ENCODE measurements at regions not wholly inside any gene's neighbourhood (a gene's known extent, or its start where the extent isn't known, plus 50 kb on each side); places are given as distances from the start of the nearest gene placed in this dataset.

DNA sequence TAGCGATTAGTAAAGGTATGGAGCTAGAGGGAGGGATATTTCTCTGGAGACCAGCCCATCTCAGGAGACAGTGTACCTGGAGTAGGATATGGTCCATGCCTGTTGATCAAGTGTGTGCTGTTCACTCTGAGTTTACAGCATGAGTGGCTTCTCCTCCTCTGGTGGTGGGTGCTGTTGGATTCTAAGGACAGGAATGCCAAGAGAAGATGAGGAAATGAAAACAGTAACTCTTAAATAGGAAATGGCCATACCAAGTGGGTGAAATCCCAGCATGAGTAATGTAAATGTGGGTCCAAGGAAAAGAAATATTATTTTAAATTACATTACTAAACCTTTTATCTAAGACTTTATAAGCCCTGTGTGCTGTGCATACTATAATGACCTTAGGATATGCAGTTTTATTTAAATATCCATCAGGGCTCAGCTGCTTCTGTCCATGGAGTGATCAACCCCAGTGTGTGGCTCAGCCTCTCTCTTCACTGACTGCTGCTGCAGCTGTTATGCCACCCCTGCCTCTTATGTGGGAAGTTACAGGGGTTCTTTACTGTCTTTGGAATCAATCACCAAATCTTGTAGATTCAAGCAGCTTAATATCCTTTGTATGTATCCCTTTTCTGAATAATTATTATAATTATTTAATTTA is 54.3 kb downstream of the FAT3 start:
- no peak overlapping the region for H3K9ac ChIP-seq
- H3K9me3 ChIP-seq: no peaks in the 10 kb centered on the region
- H3F3A ChIP-seq (replicated peaks; ENCODE audit: insufficient read depth): no peaks in the 10 kb centered on the region
- H3K9me2 ChIP-seq: no peaks in the 10 kb centered on the region
- H3K4me2 ChIP-seq: no peak overlapping the region
- H2AFZ ChIP-seq (ENCODE audit: low read depth): no peak overlapping the region
- ChIA-PET CTCF (no interaction called here), POLR2A (no interaction called here)
- DNase-seq: no peak
- no peak overlapping the region; a peak in 1 of 4 replicates for H3K27ac ChIP-seq (ENCODE audit: low read depth in 2 of 2, low read length in 1 of 2)
- H3K4me1 ChIP-seq (ENCODE audit: control insufficient read depth in 1 of 2, insufficient read depth in 2 of 2, low read depth in 1 of 2, low read length in 1 of 2): no peaks in the 10 kb centered on the region
- H3K4me3 ChIP-seq (ENCODE audit: low read depth in 2 of 2, low read length in 1 of 2): no peak overlapping the region
- WGBS (ENCODE audit: low lambda C conversion rate): 90% methylated on average over 1 of the region's 1 CpG
- no peak for TF ChIP-seq RXRA (IDR thresholded peaks at IDR 0.05; ENCODE audit: borderline replicate concordance, low read depth)
- no peak for TF ChIP-seq RFX5 (IDR thresholded peaks at IDR 0.05; ENCODE audit: low read length)
- TF ChIP-seq, protein P1, sequence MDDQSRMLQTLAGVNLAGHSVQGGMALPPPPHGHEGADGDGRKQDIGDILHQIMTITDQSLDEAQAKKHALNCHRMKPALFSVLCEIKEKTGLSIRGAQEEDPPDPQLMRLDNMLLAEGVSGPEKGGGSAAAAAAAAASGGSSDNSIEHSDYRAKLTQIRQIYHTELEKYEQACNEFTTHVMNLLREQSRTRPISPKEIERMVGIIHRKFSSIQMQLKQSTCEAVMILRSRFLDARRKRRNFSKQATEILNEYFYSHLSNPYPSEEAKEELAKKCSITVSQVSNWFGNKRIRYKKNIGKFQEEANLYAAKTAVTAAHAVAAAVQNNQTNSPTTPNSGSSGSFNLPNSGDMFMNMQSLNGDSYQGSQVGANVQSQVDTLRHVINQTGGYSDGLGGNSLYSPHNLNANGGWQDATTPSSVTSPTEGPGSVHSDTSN (IDR thresholded peaks at IDR 0.05): no peak
- TF ChIP-seq MEF2A (IDR thresholded peaks at IDR 0.05; ENCODE audit: borderline replicate concordance, low read depth): no peak
- no peak for TF ChIP-seq GATA2 (CRISPR knock-in tag; IDR thresholded peaks at IDR 0.05)
- TF ChIP-seq NFIC (IDR thresholded peaks at IDR 0.05; ENCODE audit: borderline replicate concordance): no peak
- no peak for TF ChIP-seq POLR2AphosphoS5 (IDR thresholded peaks at IDR 0.05; ENCODE audit: low read depth, low read length)
- no peak for TF ChIP-seq JUND (IDR thresholded peaks at IDR 0.05)
- no peak for TF ChIP-seq ELF1 (IDR thresholded peaks at IDR 0.05)
- no peaks in the 10 kb centered on the region for H4K20me1 ChIP-seq (ENCODE audit: insufficient read depth)
- no peaks in the 10 kb centered on the region for H3K79me2 ChIP-seq (ENCODE audit: insufficient read depth)
- no peaks in the 10 kb centered on the region for H3K27me3 ChIP-seq (ENCODE audit: insufficient read depth)
- no peaks in the 10 kb centered on the region for H3K36me3 ChIP-seq (replicated peaks in 1 of 2; ENCODE audit: control insufficient read depth in 1 of 2, insufficient read depth in 2 of 2, low read length in 1 of 2)

DNA sequence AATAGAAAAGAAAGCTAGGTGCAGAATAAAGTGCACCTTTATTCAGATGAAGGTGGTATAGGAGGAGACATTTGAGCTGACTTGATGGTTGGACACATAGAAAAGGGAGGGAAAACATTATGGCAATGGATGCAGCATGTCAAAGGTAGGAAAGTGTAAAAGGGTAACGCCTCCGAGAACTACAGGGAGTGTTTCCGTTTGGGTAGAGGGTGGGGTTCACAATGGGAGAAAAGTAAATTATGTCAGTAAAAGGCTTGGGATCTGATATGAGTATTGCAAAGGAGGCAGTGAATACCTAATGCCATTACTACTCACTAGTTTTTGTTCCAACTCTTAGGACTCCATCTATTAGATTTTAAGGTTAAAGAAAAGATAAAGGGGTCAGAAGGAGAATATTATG is 59.5 kb downstream of the FAT3 start:
- H3K27ac ChIP-seq (ENCODE audit: low read depth in 2 of 2, low read length in 1 of 2): no peak overlapping the region
- H3F3A ChIP-seq (replicated peaks; ENCODE audit: insufficient read depth): no peaks in the 10 kb centered on the region
- ChIA-PET POLR2A (no interaction called here), CTCF (interaction anchor here (1.6 kb wide), 1 partner anchor 11 kb away, joined by 5 read pairs; no protein-coding TSS in a partner anchor)
- H3K4me1 ChIP-seq (ENCODE audit: control insufficient read depth in 1 of 2, insufficient read depth in 2 of 2, low read depth in 1 of 2, low read length in 1 of 2): no peaks in the 10 kb centered on the region
- H4K20me1 ChIP-seq (ENCODE audit: insufficient read depth): no peaks in the 10 kb centered on the region
- H3K79me2 ChIP-seq (ENCODE audit: insufficient read depth): no peaks in the 10 kb centered on the region
- 93% methylated on average over 3 of the region's 3 CpGs for WGBS (ENCODE audit: low lambda C conversion rate)
- TF ChIP-seq NRF1 (IDR thresholded peaks at IDR 0.05; ENCODE audit: low read depth, low read length): no peak
- H3K9ac ChIP-seq: no peak overlapping the region
- H2AFZ ChIP-seq (ENCODE audit: low read depth): no peak overlapping the region
- DNase-seq: no peak
- H3K4me2 ChIP-seq: no peak overlapping the region
- H3K36me3 ChIP-seq (replicated peaks in 1 of 2; ENCODE audit: control insufficient read depth in 1 of 2, insufficient read depth in 2 of 2, low read length in 1 of 2): no peaks in the 10 kb centered on the region
- no peaks in the 10 kb centered on the region for H3K9me3 ChIP-seq
- H3K9me2 ChIP-seq: no peaks in the 10 kb centered on the region
- no peaks in the 10 kb centered on the region for H3K27me3 ChIP-seq (ENCODE audit: insufficient read depth)
- no peak overlapping the region for H3K4me3 ChIP-seq (ENCODE audit: low read depth in 2 of 2, low read length in 1 of 2)

DNA sequence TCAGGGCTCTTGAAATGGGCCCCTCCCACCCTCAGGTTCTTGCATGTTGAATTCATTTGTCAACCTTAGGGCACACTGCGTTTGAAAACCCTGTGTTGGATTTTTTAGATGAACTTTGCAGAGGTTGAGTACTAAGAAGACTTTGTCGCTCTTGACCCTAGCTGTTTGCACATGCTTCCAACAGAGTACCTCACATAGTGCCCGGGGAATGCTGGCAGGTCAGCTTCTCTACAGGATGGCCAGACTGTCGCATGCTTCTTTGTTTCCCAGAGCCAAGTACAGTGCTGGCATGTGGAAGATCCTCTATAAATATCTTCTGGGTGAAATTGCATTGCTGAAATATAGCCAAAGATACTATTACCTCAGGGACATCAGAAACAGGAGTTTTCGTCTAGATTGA is 59.9 kb downstream of the FAT3 start:
- H3K79me2 ChIP-seq (ENCODE audit: insufficient read depth): no peaks in the 10 kb centered on the region
- H3K27ac ChIP-seq (ENCODE audit: low read depth in 2 of 2, low read length in 1 of 2): no peak overlapping the region
- H3K27me3 ChIP-seq (ENCODE audit: insufficient read depth): no peaks in the 10 kb centered on the region
- no peak overlapping the region for H3K4me3 ChIP-seq (ENCODE audit: low read depth in 2 of 2, low read length in 1 of 2)
- no peaks in the 10 kb centered on the region for H3K9me3 ChIP-seq
- H2AFZ ChIP-seq (ENCODE audit: low read depth): no peak overlapping the region
- CTCF ChIA-PET: interaction anchor here (1.6 kb wide), 1 partner anchor 11 kb away, joined by 5 read pairs; no protein-coding TSS in a partner anchor
- no peaks in the 10 kb centered on the region for H4K20me1 ChIP-seq (ENCODE audit: insufficient read depth)
- no peak for DNase-seq
- no peak overlapping the region for H3K4me2 ChIP-seq
- no peak overlapping the region for H3K9ac ChIP-seq
- H3F3A ChIP-seq (replicated peaks; ENCODE audit: insufficient read depth): no peaks in the 10 kb centered on the region
- no peaks in the 10 kb centered on the region for H3K4me1 ChIP-seq (ENCODE audit: control insufficient read depth in 1 of 2, insufficient read depth in 2 of 2, low read depth in 1 of 2, low read length in 1 of 2)
- H3K9me2 ChIP-seq: no peaks in the 10 kb centered on the region
- POLR2A ChIA-PET: no interaction called here
- 81% methylated on average over 5 of the region's 5 CpGs for WGBS (ENCODE audit: low lambda C conversion rate)
- H3K36me3 ChIP-seq (replicated peaks in 1 of 2; ENCODE audit: control insufficient read depth in 1 of 2, insufficient read depth in 2 of 2, low read length in 1 of 2): no peaks in the 10 kb centered on the region
- TF ChIP-seq, protein P2, sequence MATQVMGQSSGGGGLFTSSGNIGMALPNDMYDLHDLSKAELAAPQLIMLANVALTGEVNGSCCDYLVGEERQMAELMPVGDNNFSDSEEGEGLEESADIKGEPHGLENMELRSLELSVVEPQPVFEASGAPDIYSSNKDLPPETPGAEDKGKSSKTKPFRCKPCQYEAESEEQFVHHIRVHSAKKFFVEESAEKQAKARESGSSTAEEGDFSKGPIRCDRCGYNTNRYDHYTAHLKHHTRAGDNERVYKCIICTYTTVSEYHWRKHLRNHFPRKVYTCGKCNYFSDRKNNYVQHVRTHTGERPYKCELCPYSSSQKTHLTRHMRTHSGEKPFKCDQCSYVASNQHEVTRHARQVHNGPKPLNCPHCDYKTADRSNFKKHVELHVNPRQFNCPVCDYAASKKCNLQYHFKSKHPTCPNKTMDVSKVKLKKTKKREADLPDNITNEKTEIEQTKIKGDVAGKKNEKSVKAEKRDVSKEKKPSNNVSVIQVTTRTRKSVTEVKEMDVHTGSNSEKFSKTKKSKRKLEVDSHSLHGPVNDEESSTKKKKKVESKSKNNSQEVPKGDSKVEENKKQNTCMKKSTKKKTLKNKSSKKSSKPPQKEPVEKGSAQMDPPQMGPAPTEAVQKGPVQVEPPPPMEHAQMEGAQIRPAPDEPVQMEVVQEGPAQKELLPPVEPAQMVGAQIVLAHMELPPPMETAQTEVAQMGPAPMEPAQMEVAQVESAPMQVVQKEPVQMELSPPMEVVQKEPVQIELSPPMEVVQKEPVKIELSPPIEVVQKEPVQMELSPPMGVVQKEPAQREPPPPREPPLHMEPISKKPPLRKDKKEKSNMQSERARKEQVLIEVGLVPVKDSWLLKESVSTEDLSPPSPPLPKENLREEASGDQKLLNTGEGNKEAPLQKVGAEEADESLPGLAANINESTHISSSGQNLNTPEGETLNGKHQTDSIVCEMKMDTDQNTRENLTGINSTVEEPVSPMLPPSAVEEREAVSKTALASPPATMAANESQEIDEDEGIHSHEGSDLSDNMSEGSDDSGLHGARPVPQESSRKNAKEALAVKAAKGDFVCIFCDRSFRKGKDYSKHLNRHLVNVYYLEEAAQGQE (IDR thresholded peaks at IDR 0.05; ENCODE audit: low read depth, low read length): no peak
- TF ChIP-seq MEF2A (IDR thresholded peaks at IDR 0.05; ENCODE audit: borderline replicate concordance, low read depth) (no peak), NRF1 (IDR thresholded peaks at IDR 0.05; ENCODE audit: low read depth, low read length) (no peak), POLR2AphosphoS5 (IDR thresholded peaks at IDR 0.05; ENCODE audit: low read depth, low read length) (no peak), FOXJ3 (CRISPR knock-in tag; IDR thresholded peaks at IDR 0.05) (no peak), SMC3 (IDR thresholded peaks at IDR 0.05; ENCODE audit: low read depth, low read length) (no peak), JUND (IDR thresholded peaks at IDR 0.05) (no peak), RAD21 (IDR thresholded peaks at IDR 0.05; ENCODE audit: low read length) (no peak), RXRA (IDR thresholded peaks at IDR 0.05; ENCODE audit: borderline replicate concordance, low read depth) (no peak)
- TF ChIP-seq, protein P3, sequence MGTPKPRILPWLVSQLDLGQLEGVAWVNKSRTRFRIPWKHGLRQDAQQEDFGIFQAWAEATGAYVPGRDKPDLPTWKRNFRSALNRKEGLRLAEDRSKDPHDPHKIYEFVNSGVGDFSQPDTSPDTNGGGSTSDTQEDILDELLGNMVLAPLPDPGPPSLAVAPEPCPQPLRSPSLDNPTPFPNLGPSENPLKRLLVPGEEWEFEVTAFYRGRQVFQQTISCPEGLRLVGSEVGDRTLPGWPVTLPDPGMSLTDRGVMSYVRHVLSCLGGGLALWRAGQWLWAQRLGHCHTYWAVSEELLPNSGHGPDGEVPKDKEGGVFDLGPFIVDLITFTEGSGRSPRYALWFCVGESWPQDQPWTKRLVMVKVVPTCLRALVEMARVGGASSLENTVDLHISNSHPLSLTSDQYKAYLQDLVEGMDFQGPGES (IDR thresholded peaks at IDR 0.05; ENCODE audit: low read depth, low read length): no peak
- TF ChIP-seq, protein P4, sequence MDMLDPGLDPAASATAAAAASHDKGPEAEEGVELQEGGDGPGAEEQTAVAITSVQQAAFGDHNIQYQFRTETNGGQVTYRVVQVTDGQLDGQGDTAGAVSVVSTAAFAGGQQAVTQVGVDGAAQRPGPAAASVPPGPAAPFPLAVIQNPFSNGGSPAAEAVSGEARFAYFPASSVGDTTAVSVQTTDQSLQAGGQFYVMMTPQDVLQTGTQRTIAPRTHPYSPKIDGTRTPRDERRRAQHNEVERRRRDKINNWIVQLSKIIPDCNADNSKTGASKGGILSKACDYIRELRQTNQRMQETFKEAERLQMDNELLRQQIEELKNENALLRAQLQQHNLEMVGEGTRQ (IDR thresholded peaks at IDR 0.05; ENCODE audit: borderline replicate concordance, low read depth, low read length): no peak

All from SK-N-SH (cell line).